LNCAP (cell line): ENCODE measurements at regions not wholly inside any gene's neighbourhood (a gene's known extent, or its start where the extent isn't known, plus 50 kb on each side); places are given as distances from the start of the nearest gene placed in this dataset.
A peak's percentile ranks its signal among the peaks of the same experiment; 100 is the strongest.

Source experiments
- TF ChIP-seq, protein P1 (sequence below): fragments of 450-650 bp; IDR thresholded peaks from 2 replicates; pipeline ENCODE4 v1.5.1; 2017; ENCODE audit warnings: mild to moderate bottlenecking

DNA sequence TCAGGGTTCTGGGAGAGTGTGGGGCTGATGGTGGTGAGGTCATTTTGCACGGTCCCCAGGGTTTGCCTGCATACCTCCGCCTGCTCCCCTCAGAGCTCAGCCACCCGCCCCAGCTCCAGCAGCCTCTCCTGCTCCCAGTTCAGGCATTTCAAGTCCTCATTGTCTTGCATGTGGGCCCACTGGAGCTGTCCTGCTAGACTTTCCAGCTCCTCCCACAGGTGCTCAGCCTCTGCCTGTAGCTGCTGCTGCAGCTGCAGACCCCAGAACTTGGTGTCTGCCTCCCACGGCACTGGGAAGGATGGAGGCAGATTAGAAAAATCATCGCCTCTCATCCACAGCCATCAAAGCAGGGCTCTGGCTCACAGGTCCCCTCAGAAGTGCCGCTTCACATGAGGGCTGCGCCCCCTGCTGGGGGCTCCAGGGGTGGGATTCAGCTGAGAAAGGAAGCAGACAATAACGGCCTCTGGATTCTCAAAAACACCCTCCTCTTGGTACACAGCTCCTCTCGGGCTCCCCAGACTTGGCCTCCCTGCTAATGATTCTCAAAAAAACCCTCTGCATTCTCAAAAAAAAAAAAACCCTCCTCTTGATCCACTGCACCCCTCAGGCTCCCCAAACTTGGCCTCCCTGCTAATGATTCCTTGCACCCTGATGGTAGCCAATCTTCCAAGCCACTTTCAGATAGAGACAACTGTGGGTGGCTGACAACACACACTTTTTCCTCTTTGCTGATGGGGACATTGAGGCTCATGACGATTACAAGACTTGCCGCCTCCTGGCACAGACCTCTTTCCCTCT lies 89.3 kb upstream of the C2CD4B start:
- TF ChIP-seq, protein P1, sequence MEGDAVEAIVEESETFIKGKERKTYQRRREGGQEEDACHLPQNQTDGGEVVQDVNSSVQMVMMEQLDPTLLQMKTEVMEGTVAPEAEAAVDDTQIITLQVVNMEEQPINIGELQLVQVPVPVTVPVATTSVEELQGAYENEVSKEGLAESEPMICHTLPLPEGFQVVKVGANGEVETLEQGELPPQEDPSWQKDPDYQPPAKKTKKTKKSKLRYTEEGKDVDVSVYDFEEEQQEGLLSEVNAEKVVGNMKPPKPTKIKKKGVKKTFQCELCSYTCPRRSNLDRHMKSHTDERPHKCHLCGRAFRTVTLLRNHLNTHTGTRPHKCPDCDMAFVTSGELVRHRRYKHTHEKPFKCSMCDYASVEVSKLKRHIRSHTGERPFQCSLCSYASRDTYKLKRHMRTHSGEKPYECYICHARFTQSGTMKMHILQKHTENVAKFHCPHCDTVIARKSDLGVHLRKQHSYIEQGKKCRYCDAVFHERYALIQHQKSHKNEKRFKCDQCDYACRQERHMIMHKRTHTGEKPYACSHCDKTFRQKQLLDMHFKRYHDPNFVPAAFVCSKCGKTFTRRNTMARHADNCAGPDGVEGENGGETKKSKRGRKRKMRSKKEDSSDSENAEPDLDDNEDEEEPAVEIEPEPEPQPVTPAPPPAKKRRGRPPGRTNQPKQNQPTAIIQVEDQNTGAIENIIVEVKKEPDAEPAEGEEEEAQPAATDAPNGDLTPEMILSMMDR: peak; percentile 72

DNA sequence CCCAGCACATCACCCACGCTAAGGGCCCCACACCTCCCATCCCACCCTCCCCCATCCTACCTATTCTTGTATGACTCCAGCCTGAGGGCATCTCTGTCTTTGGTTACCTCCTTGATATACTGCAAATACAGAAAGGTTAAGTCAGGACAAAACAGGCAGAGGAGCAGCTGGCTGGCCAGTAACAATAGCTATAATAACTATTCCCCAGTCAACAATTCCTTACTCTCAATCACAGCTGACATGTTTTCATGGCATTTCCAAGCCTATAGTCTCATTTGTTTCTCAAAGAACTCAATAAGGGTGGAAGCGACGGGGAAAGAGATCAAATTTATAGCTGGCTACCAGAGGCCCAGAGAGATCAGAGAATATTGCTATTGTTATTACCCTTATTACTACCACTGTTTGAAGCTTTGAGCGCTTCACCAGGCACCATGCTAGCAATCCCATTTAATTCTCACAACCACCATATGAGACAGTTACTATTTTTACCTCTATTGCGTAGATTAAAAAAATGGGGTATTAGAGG lies 93.0 kb upstream of the C2CD4B start:
- TF ChIP-seq, protein P1: no peak

DNA sequence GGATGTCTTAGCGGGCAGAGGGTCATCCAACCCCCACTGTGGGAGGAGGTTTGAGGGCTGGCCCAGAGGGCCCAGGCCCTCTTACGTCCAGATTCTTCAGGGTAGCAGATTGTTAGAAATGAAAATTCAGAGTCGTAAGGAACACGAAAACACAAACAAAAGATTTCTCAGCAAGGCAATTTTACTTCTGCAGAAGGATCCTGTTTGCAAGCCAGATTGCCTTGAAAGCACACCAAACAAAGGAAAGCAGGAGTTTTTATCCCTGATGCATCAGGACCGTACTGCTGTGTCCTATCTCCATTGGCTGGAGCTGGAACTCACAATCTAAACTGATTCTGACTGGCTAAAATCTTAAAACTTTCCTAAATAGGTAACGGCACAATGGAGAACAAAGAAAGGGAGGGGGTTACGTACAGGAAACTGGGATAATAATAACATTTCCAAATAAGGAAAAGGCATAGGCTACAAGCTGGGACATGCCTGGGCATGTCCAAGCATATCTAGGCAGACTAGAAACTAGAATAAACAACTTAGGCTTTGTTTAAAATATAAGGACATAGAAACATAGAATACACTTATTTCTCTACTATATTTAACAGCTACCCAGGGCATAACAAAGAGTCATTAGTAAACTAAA lies 97.3 kb upstream of the C2CD4B start:
- TF ChIP-seq, protein P1: no peak

DNA sequence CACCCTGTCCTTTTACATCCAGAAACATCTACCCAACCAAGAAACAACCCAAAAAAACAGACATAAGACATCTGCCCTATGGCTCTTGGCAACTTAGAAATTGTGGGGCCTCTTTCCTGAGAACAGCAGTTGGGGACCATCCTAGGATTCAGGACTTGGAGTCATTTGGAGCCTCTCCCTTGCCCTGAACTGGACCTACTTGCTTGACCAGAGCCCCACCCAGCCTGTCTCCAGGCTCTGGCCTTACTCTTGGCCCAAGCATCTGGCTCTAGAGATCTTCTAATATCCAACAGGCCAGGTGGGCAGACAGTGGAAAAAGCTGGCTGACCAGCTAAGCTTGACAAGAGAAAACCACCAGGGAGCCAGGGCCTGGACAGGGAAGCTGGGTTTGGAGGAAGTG lies 99.1 kb upstream of the C2CD4B start:
- TF ChIP-seq, protein P1: no peak

DNA sequence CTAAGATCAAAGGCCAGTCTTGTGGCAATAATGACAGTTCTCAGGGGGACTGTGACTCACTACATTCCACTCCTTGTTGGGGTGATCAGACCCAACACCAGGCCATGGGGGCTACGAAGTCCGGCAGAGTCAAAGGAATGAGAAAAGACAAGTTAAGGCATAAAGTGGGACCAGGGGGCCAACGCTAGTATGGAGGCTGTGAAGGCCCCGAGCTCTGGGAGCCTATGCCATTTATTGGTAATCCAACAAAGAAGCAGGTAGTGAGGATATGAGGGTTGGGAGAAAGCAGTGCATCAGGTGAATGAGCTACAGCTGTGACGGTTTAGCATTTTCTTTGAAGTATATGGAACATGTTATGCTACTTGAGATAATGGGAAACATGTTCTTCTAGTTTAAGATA lies 104.4 kb upstream of the C2CD4B start:
- TF ChIP-seq, protein P1: no peak

DNA sequence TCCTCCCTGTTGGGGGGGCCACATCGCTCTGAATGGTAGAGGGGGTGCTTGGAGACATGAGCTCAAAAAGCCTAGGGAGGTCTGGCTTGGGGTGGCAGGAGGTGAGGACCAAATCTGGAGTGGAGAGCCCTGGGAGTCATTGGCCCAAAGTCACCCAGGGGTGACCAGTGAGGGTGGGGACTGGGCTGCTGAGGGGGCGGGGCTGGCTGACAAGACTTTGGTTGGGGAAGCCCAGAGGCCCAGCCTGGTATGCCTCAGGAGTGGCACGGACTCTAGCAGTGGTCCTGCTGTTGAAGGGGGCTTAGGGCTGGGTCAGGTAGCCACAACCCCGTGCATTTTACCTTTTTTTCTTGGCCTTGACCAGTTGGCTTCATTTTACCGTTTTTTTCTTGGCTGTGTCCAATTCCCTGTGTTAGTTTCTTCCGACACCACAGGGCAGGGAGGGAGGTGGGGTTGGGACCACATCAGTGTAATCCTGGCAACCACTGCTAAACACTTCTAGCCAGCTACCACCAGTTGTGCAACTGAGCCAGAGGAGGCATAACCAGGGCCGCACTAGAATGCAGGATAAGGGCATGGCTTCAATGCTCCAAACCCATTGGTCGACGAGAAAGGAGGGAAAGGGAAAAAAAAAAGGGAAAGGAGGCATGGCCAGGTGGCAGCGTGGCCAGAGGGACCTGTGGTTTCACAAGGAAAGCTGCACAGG lies 105.3 kb upstream of the C2CD4B start:
- TF ChIP-seq, protein P1: no peak

DNA sequence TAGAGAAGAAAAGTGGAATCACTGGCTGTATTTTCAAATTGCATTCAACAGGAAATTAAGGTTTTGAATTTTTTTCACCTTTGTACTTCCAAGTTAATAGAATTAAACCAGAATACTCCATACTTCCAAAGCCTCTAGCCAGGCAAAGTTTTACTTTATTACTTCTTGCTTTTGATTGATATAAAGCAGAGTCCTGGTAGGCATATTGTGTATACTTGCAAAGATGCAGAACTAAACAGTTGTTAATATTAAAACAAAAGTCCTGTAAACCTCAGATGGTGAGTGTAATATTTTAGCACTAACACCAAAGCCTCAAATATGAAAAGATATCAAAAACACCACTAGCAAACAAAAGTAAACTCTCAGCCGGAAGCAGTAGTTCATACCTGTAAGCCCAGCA lies 107.2 kb upstream of the C2CD4B start:
- TF ChIP-seq, protein P1: no peak
